Smooth muscle cell (in vitro differentiated cells): ENCODE measurements at regions not wholly inside any gene's neighbourhood (a gene's known extent, or its start where the extent isn't known, plus 50 kb on each side); places are given as distances from the start of the nearest gene placed in this dataset.

Source experiments
- DNase-seq: peaks from one replicate; lab custom pipeline; 2025; ENCODE audit not compliant: unreplicated experiment; lab: John Stamatoyannopoulos, UW
- H2AFZ ChIP-seq: fragments of 200-600 bp; sonication (generic); 2 replicates; pipeline ENCODE4 v1.6.0; 2016; ENCODE audit warnings: antibody characterized with exemption, low read depth, mild to moderate bottlenecking
- H3F3A ChIP-seq: fragments of 200-600 bp; sonication (generic); 2 replicates; pipeline ENCODE4 v1.6.0; 2017; ENCODE audit warnings: antibody characterized with exemption, low read depth
- H3K27ac ChIP-seq: fragments of 200-600 bp; sonication (generic); 2 replicates; pipeline ENCODE4 v1.5.1; 2016; ENCODE audit warnings: low read depth, mild to moderate bottlenecking
- H3K27me3 ChIP-seq: fragments of 200-600 bp; sonication (generic); 2 replicates; pipeline ENCODE4 v1.6.1; 2016; ENCODE audit warnings: low read depth, mild to moderate bottlenecking
- H3K36me3 ChIP-seq: fragments of 200-600 bp; sonication (generic); 2 replicates; pipeline ENCODE4 v1.5.1; 2016; ENCODE audit warnings: low read depth
- H3K4me1 ChIP-seq: fragments of 200-600 bp; sonication (generic); 2 replicates; pipeline ENCODE4 v1.5.1; 2016; ENCODE audit warnings: low read depth
- H3K4me2 ChIP-seq: fragments of 200-600 bp; sonication (generic); 2 replicates; pipeline ENCODE4 v1.6.0; 2016; ENCODE audit warnings: mild to moderate bottlenecking
- H3K4me3 ChIP-seq: fragments of 200-600 bp; sonication (generic); 2 replicates; pipeline ENCODE4 v1.5.1; 2016; ENCODE audit warnings: mild to moderate bottlenecking
- H3K79me2 ChIP-seq: fragments of 200-600 bp; sonication (generic); 2 replicates; pipeline ENCODE4 v1.6.0; 2016; ENCODE audit warnings: low read depth, mild to moderate bottlenecking
- H3K9ac ChIP-seq: fragments of 200-600 bp; sonication (generic); 2 replicates; pipeline ENCODE4 v1.6.0; 2016; ENCODE audit warnings: low read depth
- H3K9me3 ChIP-seq: fragments of 200-600 bp; sonication (generic); replicated peaks from 2 replicates; pipeline ENCODE4 v1.5.1; 2016; ENCODE audit warnings: low read depth
- H4K20me1 ChIP-seq: fragments of 200-600 bp; sonication (generic); 2 replicates; pipeline ENCODE4 v1.6.0; 2016; ENCODE audit warnings: low read depth
- CTCF ChIP-seq: fragments of 200-600 bp; sonication (generic); IDR thresholded peaks from 2 replicates; pipeline ENCODE4 v1.5.1; 2017; ENCODE audit warnings: borderline replicate concordance, mild to moderate bottlenecking, antibody characterized with exemption; ENCODE audit not compliant: insufficient read depth, poor library complexity, severe bottlenecking
- WGBS: methylation state at CpG from one replicate; pipeline ENCODE4 v1.1.7; 2016; ENCODE audit warnings: low lambda C conversion rate; 5-methylcytosine and 5-hydroxymethylcytosine counted together

- no peaks in the 10 kb centered on the region for H3K79me2 ChIP-seq
- no peaks in the 10 kb centered on the region for H4K20me1 ChIP-seq
- H3K36me3 ChIP-seq = no peaks in the 10 kb centered on the region
- no peaks in the 10 kb centered on the region for H3K27me3 ChIP-seq
- no peak for DNase-seq
- TF ChIP-seq CTCF = no peak
- no peaks in the 10 kb centered on the region for H3F3A ChIP-seq
- H3K4me2 ChIP-seq = no peak overlapping the region
- peak overlapping the region; percentile 9 for H2AFZ ChIP-seq
- WGBS = 27% methylated on average over 3 of the region's 3 CpGs
- H3K27ac ChIP-seq = no peak overlapping the region
- H3K9me3 ChIP-seq = no peaks in the 10 kb centered on the region
- no peak overlapping the region for H3K9ac ChIP-seq
- H3K4me1 ChIP-seq = no peaks in the 10 kb centered on the region
- H3K4me3 ChIP-seq = no peak overlapping the region
Measured at GRCh38 chrX:33330798-33331197, 119.4 kb upstream of the DMD start.

- Histone ChIP-seq H3K79me2 (no peaks in the 10 kb centered on the region), H3K4me1 (no peaks in the 10 kb centered on the region), H3F3A (no peaks in the 10 kb centered on the region), H3K27me3 (no peaks in the 10 kb centered on the region), H3K4me3 (no peak overlapping the region), H4K20me1 (no peaks in the 10 kb centered on the region), H3K36me3 (no peaks in the 10 kb centered on the region), H2AFZ (no peak overlapping the region), H3K27ac (no peak overlapping the region), H3K9me3 (no peaks in the 10 kb centered on the region), H3K9ac (no peak overlapping the region), H3K4me2 (no peak overlapping the region)
- TF ChIP-seq CTCF = peak; percentile 23
- WGBS = 82% methylated on average over 2 of the region's 2 CpGs
- DNase-seq = no peak
Measured at GRCh38 chrX:33324099-33324498, 112.8 kb upstream of the DMD start.

- Histone ChIP-seq H3K4me2 (no peak overlapping the region), H3F3A (no peaks in the 10 kb centered on the region), H3K9ac (no peak overlapping the region), H3K27me3 (no peaks in the 10 kb centered on the region), H3K27ac (no peak overlapping the region), H2AFZ (no peak overlapping the region), H3K4me3 (no peak overlapping the region), H4K20me1 (no peaks in the 10 kb centered on the region), H3K79me2 (no peaks in the 10 kb centered on the region), H3K4me1 (no peaks in the 10 kb centered on the region), H3K36me3 (no peaks in the 10 kb centered on the region), H3K9me3 (no peaks in the 10 kb centered on the region)
- WGBS = 91% methylated on average over 2 of the region's 2 CpGs
- DNase-seq = no peak
- TF ChIP-seq CTCF = no peak
Measured at GRCh38 chrX:33307911-33308354, 96.6 kb upstream of the DMD start.

GRCh38 chrX:33298622-33299021 lies 87.3 kb upstream of the DMD start:
- H4K20me1 ChIP-seq = no peaks in the 10 kb centered on the region
- H3K27ac ChIP-seq = no peak overlapping the region
- TF ChIP-seq CTCF = no peak
- H3K4me2 ChIP-seq = no peak overlapping the region
- no peaks in the 10 kb centered on the region for H3K9me3 ChIP-seq
- H2AFZ ChIP-seq = no peak overlapping the region
- no peaks in the 10 kb centered on the region for H3K79me2 ChIP-seq
- no peaks in the 10 kb centered on the region for H3K4me1 ChIP-seq
- no peak overlapping the region for H3K4me3 ChIP-seq
- no peaks in the 10 kb centered on the region for H3K27me3 ChIP-seq
- WGBS = 61% methylated on average over 5 of the region's 5 CpGs
- H3K36me3 ChIP-seq = no peaks in the 10 kb centered on the region
- no peak for DNase-seq
- no peaks in the 10 kb centered on the region for H3F3A ChIP-seq
- no peak overlapping the region for H3K9ac ChIP-seq
